ENCODE measurements at regions not wholly inside any gene's neighbourhood (a gene's known extent, or its start where the extent isn't known, plus 50 kb on each side); places are given as distances from the start of the nearest gene placed in this dataset.
A peak's percentile ranks its signal among the peaks of the same experiment; 100 is the strongest.
"Not testable (repeated sequence)": the region's sequence is repeated elsewhere in the genome, so short reads cannot be mapped to it uniquely, and the experiment has no call there.

DNA sequence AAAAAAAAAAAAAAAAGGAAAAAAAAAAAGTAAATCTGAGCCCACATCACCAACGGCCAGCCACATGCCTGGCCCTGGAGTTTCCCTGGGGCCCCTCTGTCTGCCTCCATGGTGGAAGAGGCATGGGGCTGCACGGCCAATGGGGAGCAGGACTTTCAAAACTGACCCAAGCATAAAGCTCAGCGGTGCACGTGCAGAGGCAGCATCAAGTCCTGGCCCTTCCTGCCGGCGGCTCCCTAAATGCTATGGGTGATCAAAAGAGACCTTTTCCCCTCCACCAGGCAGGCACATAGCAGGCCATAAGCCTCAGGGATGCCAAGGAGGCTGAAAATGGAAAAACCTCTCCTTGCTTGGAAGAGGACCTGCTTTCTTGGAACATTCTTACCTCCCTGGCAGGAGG lies 94.3 kb downstream of the OAT start:
- DNase-seq = no peak

DNA sequence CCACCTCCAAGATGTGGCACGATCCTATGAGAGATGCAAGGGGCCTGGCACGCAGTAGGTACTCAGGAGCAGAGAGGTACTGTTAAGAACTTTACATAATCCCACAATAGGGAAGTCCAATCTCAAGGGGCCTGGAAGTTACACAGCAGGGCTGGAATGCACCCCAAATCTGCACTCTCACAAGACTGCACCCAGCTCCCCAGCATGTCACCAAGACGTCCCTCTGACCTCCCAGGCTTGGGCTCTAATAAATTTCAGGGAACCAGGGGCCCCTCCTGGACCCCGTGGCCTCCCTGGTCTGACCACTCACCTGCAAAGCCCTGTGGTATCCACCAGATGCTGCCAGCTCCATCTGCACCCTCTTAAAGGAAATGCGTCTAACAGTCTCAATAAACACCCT lies 94.9 kb downstream of the OAT start:
- DNase-seq = no peak

DNA sequence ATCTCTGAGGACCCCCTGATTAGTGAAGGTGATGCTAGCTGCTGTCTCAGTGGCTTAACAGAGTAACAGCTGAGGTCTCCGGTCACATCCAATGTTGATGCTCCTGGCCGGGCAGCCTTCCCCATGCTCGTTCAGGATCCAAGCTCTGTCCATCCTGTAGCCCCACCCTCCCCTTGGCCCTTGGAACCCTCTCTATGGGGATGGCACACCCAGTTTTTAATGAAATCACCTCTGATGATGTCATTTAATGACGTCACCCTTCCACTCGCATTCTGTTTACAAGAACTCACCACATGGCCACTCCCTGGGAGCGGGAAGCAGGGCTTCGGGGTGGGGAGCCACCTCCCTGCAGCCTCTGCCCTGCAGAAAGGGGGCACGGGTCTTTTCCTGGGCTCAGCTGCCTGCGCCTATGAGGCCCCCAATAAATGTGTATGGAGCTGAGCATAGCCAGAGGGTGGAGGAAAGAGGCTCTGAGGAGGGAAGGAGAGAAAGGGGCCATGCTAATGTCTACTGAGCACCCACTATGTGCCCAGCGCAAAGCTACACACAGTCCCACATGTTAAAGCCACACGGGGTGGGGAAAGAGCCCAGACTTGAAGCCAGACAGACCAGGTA lies 95.5 kb downstream of the OAT start:
- peak; percentile 30 for DNase-seq

GRCh38 chr10:124322191-124322980 lies 96.3 kb downstream of the OAT start:
- no peak for DNase-seq

DNA sequence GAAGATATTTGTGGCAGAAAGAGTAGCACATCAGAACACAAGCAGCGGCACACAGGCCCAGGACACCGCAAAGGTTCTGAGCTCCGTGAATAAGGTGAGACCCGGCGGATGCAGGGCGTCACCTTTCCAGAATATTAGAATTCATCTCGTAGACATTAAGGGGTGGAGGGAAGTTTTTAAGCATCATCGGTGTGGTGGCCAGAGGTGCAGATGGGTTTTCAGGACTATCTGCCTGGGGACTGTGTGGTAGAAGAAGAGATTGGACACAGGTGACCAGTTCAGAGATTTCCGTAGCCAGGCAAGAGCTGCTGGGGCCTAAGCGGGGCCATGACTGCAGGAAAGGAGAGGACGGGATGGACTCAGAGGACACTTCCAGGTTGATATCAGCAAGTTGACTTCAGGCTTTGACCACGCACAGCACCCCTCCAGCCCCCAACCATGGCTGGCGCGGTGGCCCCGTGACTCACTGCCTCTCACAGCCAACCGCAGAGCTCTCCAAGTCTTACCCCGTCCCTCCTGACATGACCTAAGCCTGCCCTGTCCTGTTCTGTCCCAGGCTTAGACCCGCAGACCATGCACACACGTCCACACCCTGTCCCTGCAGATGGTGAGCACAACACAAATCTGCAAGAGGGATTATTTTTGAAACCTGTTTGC lies 97.2 kb downstream of the OAT start:
- no peak for DNase-seq

DNA sequence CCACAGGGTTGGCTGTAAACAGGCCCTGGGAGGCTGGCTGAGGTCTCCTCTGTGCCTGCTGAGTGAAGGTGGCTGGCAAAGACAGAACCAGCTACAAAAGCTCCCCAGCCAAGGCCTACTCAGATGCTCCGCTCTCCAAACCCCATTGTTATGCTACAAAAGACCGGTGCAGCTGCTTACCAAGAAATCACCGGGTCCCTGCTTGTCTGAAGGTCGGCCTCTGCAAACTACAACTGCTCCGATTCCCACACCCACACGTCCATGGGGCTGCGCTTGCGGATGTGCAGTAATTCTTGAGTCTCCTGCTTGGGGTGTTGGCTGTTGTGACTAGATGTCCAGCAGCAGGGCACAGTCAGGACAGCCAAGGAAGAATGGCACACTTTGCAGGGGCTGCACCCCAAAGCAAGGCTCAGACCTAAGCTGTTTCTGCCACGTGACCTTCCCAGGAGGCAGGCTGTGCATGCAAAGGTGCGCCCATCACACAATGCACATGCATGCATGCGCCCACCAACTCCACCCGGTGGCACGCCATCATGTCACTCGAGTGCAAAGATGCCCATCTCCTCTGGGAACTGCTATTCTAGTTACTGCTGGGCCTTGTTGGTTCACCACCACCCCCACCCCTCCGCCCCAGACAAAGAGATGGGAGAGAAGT lies 97.8 kb downstream of the OAT start:
- no peak for DNase-seq

GRCh38 chr10:124319926-124320391 lies 98.8 kb downstream of the OAT start:
- DNase-seq = no peak

DNA sequence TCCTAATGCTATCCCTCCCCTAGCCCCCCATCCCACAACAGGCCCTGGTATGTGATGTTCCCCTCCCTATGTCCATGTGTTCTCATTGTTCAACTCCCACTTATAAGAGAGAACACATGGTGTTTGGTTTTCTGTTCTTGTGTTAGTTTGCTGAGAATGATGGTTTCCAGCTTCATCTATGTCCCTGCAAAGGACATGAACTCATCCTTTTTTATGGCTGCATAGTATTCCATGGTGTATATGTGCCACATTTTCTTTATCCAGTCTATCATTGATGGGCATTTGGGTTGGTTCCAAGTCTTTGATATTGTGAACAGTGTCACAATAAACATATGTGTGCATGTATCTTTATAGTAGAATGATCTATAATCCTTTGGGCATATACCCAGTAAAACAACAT lies 99.2 kb downstream of the OAT start:
- DNase-seq = not testable (repeated sequence)

- no peak for DNase-seq
Measured at GRCh38 chr10:124318811-124319210, 99.9 kb downstream of the OAT start.

GRCh38 chr10:124318076-124318475 lies 100.6 kb downstream of the OAT start:
- no peak for DNase-seq

GRCh38 chr10:124316326-124316725 lies 102.4 kb downstream of the OAT start:
- no peak for DNase-seq

- DNase-seq = no peak
Measured at GRCh38 chr10:124315591-124316270, 103.0 kb downstream of the OAT start.

- no peak for DNase-seq
Measured at GRCh38 chr10:124313374-124313773, 105.3 kb downstream of the OAT start.

- DNase-seq = no peak
Measured at GRCh38 chr10:124308811-124309210, 109.9 kb downstream of the OAT start.

- no peak for DNase-seq
Measured at GRCh38 chr10:124308056-124308645, 110.6 kb downstream of the OAT start.

GRCh38 chr10:124307591-124307990 lies 111.1 kb downstream of the OAT start:
- peak; percentile 48 for DNase-seq

DNA sequence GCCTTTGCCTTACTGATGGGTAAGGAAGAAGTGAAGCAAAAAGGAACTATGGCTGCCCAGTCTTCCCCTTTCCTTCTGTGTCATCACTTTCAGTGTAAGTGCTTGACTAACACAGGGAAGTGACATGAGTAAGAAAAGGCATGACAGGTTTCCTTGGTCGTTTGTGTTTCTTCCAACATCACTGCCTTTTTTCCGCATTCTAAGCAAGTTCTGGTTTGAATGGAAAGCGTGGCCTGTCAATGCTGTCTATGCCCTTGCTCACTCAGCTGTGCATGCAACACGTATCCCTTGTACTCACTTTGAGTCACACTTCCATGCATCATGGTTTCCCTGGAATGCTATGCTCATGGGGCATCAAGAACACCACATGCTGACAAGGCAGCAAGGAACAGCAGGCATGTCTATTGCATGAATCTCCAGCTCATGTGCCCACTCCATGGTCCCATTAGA lies 111.8 kb downstream of the OAT start:
- DNase-seq = peak; percentile 12

GRCh38 chr10:124306520-124306919 lies 112.2 kb downstream of the OAT start:
- no peak for DNase-seq

DNA sequence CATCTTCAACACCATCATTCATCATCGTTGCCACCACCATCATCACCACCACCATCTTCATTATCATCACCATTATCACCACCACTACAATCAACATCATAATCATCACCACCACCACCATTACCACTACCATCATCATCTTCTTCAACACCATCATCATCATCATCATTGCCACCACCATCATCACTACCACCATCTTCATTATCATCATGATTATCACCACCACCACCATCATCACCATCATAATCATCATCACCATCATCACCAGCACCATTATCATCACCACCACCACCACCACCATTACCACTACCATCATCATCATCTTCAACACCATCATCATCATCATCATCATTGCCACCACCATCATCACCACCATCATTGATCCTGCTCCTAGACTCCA lies 112.7 kb downstream of the OAT start:
- DNase-seq = no peak

GRCh38 chr10:124305131-124305530 lies 113.6 kb downstream of the OAT start:
- DNase-seq = no peak

GRCh38 chr10:124303662-124304418 lies 114.9 kb downstream of the OAT start:
- no peak for DNase-seq

All from tongue (tissue), 1 donor.